HepG2 (cell line): ENCODE measurements at regions not wholly inside any gene's neighbourhood (a gene's known extent, or its start where the extent isn't known, plus 50 kb on each side); places are given as distances from the start of the nearest gene placed in this dataset.

ENCODE experiments used
- ATAC-seq: fragments of 200-7000 bp; cut with Tn5 transposase; 3 replicates; pipeline ENCODE4 v1.9.1; 2020; ENCODE audit warnings: mild to moderate bottlenecking, moderate library complexity
- BruUV-seq: library from RNA; stranded (reverse); fragments of 400-500 nt; replicated peaks from 2 replicates; lab custom pipeline; 2021; lab: Mats Ljungman, UMichigan
- CTCF ChIA-PET: fragments of 300-600 bp; formaldehyde crosslinking; extraction: SDS; loops from one replicate; lab custom pipeline; 2021; ENCODE audit warnings: low total read pairs, inconsistent platforms, low intra/inter-chr PET ratio; lab: Yijun Ruan, JAX
- POLR2A ChIA-PET: fragments of 350-600 bp; sonication (Branson Sonifier 250); formaldehyde crosslinking; loops from one replicate; lab custom pipeline; 2020; ENCODE audit warnings: antibody characterized with exemption, inconsistent platforms; lab: Yijun Ruan, JAX
- DNase-seq: peaks from one replicate; pipeline ENCODE4 v3.0.0-alpha.2; 2015; ENCODE audit warnings: low spot score
- FAIRE-seq: peaks from 3 replicates; lab custom pipeline; 2011; peaks lifted over from hg19 to GRCh38; lab: Jason Lieb, UNC
- H2AFZ ChIP-seq: one replicate; pipeline ENCODE4 v1.6.1; 2011; ENCODE audit warnings: low read length, inconsistent platforms
- H3K27ac ChIP-seq: fragments of 300-600 bp; 3 replicates; pipeline ENCODE4 v1.8.0; 2011; ENCODE audit warnings: mixed run types, mild to moderate bottlenecking, mixed read lengths, low read length, inconsistent platforms; ENCODE audit not compliant: insufficient read depth; ENCODE audit errors: extremely low read length
- H3K27me3 ChIP-seq, 2 experiments: fragments of 200-600 bp in 1 of 2; 2 replicates in 1 of 2; 3 replicates in 1 of 2; pipeline versions ENCODE4 v1.6.0 to v1.8.0; 2011; ENCODE audit warnings: low read length in 2 of 2, mild to moderate bottlenecking in 2 of 2, moderate library complexity in 2 of 2, inconsistent platforms in 1 of 2; ENCODE audit not compliant: insufficient read depth in 2 of 2, control insufficient read depth in 1 of 2
- H3K36me3 ChIP-seq, 2 experiments: fragments of 200-600 bp in 1 of 2; replicated peaks in 1 of 2; 2 replicates in 1 of 2; 3 replicates in 1 of 2; pipeline versions ENCODE4 v1.5.1 to v1.8.0; 2011; ENCODE audit warnings: low read length in 2 of 2, inconsistent platforms in 1 of 2; ENCODE audit not compliant: insufficient read depth in 2 of 2, control insufficient read depth in 1 of 2
- H3K4me1 ChIP-seq: 2 replicates; pipeline ENCODE4 v1.5.1; 2012; ENCODE audit warnings: low read length, inconsistent platforms; ENCODE audit not compliant: insufficient read depth
- H3K4me2 ChIP-seq: 2 replicates; pipeline ENCODE4 v1.6.0; 2011; ENCODE audit warnings: low read depth, low read length, inconsistent platforms
- H3K4me3 ChIP-seq, 3 experiments: fragments of 200-600 bp in 1 of 3; sonication (generic), shearing (Covaris generic) in 1 of 3; replicated peaks in 1 of 3; 2 replicates each; pipeline ENCODE4 v1.5.1; 2011 to 2016; ENCODE audit warnings: low read length in 3 of 3, inconsistent platforms in 2 of 3, low read depth in 2 of 3, mild to moderate bottlenecking in 2 of 3, control low read depth in 1 of 3, mixed read lengths in 1 of 3; ENCODE audit not compliant: insufficient read depth in 1 of 3
- H3K79me2 ChIP-seq: one replicate; pipeline ENCODE4 v1.6.1; 2011; ENCODE audit warnings: low read length, inconsistent platforms; ENCODE audit not compliant: insufficient read depth
- H3K9ac ChIP-seq: 2 replicates; pipeline ENCODE4 v1.6.0; 2011; ENCODE audit warnings: mild to moderate bottlenecking, low read depth, low read length, inconsistent platforms; ENCODE audit not compliant: insufficient read depth
- H3K9me3 ChIP-seq: 2 replicates; pipeline ENCODE4 v1.5.1; 2012; ENCODE audit warnings: mild to moderate bottlenecking, low read length
- H4K20me1 ChIP-seq: 2 replicates; pipeline ENCODE4 v1.6.0; 2011; ENCODE audit warnings: inconsistent platforms, mild to moderate bottlenecking, low read length, moderate library complexity; ENCODE audit not compliant: insufficient read depth
- ATF7 ChIP-seq, 2 experiments: fragments of 450-650 bp in 1 of 2; sonication (generic) in 1 of 2; formaldehyde crosslinking in 1 of 2; IDR thresholded peaks; 2 replicates each; pipeline versions ENCODE4 v1.4.0 to v1.6.1; 2016 to 2020; ENCODE audit warnings: antibody characterized with exemption in 1 of 2, mild to moderate bottlenecking in 1 of 2, missing genetic modification reagents in 1 of 2
- BCL6 ChIP-seq: IDR thresholded peaks from 2 replicates; pipeline ENCODE4 v1.6.1; 2016; ENCODE audit warnings: missing genetic modification reagents, missing compliant biosample characterization
- ETV5 ChIP-seq: IDR thresholded peaks from 2 replicates; pipeline ENCODE4 v1.6.1; 2018; ENCODE audit warnings: missing biosample characterization, missing genetic modification reagents, inconsistent platforms, borderline replicate concordance
- FOXA1 ChIP-seq, 2 experiments: fragments of 450-650 bp in 1 of 2; sonication (generic) in 1 of 2; formaldehyde crosslinking in 1 of 2; IDR thresholded peaks; 2 replicates each; pipeline versions ENCODE4 v1.4.0 to v1.6.1; 2016 to 2020; ENCODE audit warnings: missing genetic modification reagents in 1 of 2
- FOXJ3 ChIP-seq: sonication (generic); formaldehyde crosslinking; IDR thresholded peaks from 2 replicates; pipeline ENCODE4 v1.4.0; 2020; ENCODE audit warnings: missing genetic modification reagents, mild to moderate bottlenecking, borderline replicate concordance
- MYC ChIP-seq: sonication (generic); formaldehyde crosslinking; IDR thresholded peaks from 2 replicates; pipeline ENCODE4 v1.9.0; 2021; ENCODE audit warnings: missing genetic modification reagents, borderline replicate concordance
- PRDM4 ChIP-seq: sonication (generic); formaldehyde crosslinking; IDR thresholded peaks from 2 replicates; pipeline ENCODE4 v1.9.0; 2021; ENCODE audit warnings: missing genetic modification reagents, borderline replicate concordance
- REPIN1 ChIP-seq: sonication (generic); formaldehyde crosslinking; IDR thresholded peaks from 2 replicates; pipeline ENCODE4 v1.8.0; 2022; ENCODE audit warnings: missing genetic modification reagents, low read depth, mild to moderate bottlenecking, borderline replicate concordance
- STAT5B ChIP-seq: sonication (generic); formaldehyde crosslinking; IDR thresholded peaks from 2 replicates; pipeline ENCODE4 v1.4.0; 2020; ENCODE audit warnings: missing genetic modification reagents
- ZBTB10 ChIP-seq: sonication (generic); formaldehyde crosslinking; IDR thresholded peaks from 2 replicates; pipeline ENCODE4 v1.4.0; 2020; ENCODE audit warnings: missing genetic modification reagents, borderline replicate concordance
- ZFP41 ChIP-seq: sonication (generic); formaldehyde crosslinking; IDR thresholded peaks from 2 replicates; pipeline ENCODE4 v1.4.0; 2020; ENCODE audit warnings: mild to moderate bottlenecking, missing genetic modification reagents, borderline replicate concordance
- ZNF713 ChIP-seq: sonication (generic); formaldehyde crosslinking; IDR thresholded peaks from 2 replicates; pipeline ENCODE4 v1.4.0; 2020; ENCODE audit warnings: mild to moderate bottlenecking, missing genetic modification reagents
- ZSCAN22 ChIP-seq: sonication (generic); formaldehyde crosslinking; IDR thresholded peaks from 2 replicates; pipeline ENCODE4 v1.4.0; 2020; ENCODE audit warnings: mild to moderate bottlenecking, missing genetic modification reagents
- in situ Hi-C: cut with HindIII; loops from 2 replicates; pipeline ENCODE4 v1.10.0; 2017; ENCODE audit warnings: low pct_unique_long_range_greater_than_20kb; ENCODE audit not compliant: extremely low pct_ligation_motif_present
- intact Hi-C: fragments of 100-400 bp; cut with micrococcal nuclease; formaldehyde crosslinking; loops from one replicate; pipeline ENCODE4 v1.10.0; 2022; ENCODE audit not compliant: unreplicated experiment
- TF ChIP-seq, protein P1 (sequence below): sonication (generic); formaldehyde crosslinking; conservative IDR thresholded peaks from 2 replicates; pipeline ENCODE4 v1.4.0; 2020; ENCODE audit warnings: missing genetic modification reagents
- TF ChIP-seq, protein P2 (sequence below): sonication (generic); formaldehyde crosslinking; IDR thresholded peaks from 2 replicates; pipeline ENCODE4 v1.8.1; 2023; ENCODE audit warnings: mild to moderate bottlenecking, missing genetic modification reagents
- TF ChIP-seq, protein P3 (sequence below): sonication (generic); formaldehyde crosslinking; conservative IDR thresholded peaks from 2 replicates; pipeline ENCODE4 v1.8.1; 2023; ENCODE audit warnings: missing genetic modification reagents

DNA sequence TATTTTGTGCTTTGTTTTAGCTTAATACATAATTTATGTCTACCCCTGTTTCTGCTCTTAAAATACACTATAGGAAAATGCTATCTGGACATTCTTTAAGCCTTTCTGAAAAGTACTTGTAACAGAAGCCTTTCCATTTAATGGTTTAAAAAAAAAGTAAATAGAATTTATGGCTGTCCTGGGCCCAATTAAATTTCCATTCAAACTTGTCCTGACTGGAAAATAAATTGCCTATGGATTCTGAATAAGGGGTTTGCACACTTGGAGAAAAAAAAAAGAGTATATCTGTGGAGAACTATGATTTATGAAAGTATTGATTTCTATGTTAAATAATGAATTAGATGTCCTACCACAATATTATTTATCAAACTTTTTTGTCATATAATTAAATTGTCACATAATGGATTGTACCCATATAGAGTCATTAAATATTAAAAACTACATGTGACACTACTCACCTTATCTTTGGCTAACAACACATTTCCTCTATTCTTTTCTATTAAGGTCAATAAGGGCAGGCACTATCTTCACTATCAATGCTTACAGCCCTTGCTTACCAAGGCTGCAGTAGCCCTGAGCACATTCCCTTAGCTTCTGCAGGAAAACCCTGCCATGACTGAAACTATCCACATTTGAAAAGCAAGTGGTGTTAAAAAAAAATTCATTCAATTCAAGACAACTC is 396.1 kb upstream of the ROBO2 start:
- no peaks in the 10 kb centered on the region for H3K36me3 ChIP-seq
- no peak overlapping the region for H3K4me2 ChIP-seq
- DNase-seq (no peak), ATAC-seq (no peak), FAIRE-seq (no peak)
- H3K9me3 ChIP-seq = no peaks in the 10 kb centered on the region
- in situ Hi-C loops = no loop called here
- H3K4me1 ChIP-seq = no peaks in the 10 kb centered on the region
- H3K27ac ChIP-seq = no peak overlapping the region
- no peak overlapping the region for H3K9ac ChIP-seq
- ChIA-PET POLR2A (no interaction called here), CTCF (no interaction called here)
- no peaks in the 10 kb centered on the region for H4K20me1 ChIP-seq
- H3K27me3 ChIP-seq = no peaks in the 10 kb centered on the region
- H3K79me2 ChIP-seq = no peaks in the 10 kb centered on the region
- BruUV-seq = no TSS peak
- intact Hi-C loops = no loop called here
- H3K4me3 ChIP-seq = no peak overlapping the region
- no peak overlapping the region for H2AFZ ChIP-seq
- TF ChIP-seq PRDM4 (CRISPR knock-in tag) (no peak), ZSCAN22 (CRISPR knock-in tag) (no peak), ZBTB10 (CRISPR knock-in tag) (no peak), MYC (CRISPR knock-in tag) (no peak), FOXA1 (IDR thresholded peaks at IDR 0.05) (no peak), FOXA1 (CRISPR knock-in tag; IDR thresholded peaks at IDR 0.05) (no peak), ETV5 (CRISPR knock-in tag) (no peak), ZNF713 (CRISPR knock-in tag) (no peak), ZFP41 (CRISPR knock-in tag) (no peak), STAT5B (CRISPR knock-in tag) (no peak), FOXJ3 (CRISPR knock-in tag) (no peak), BCL6 (CRISPR knock-in tag) (no peak), REPIN1 (CRISPR knock-in tag) (no peak), ATF7 (IDR thresholded peaks at IDR 0.05) (no peak), ATF7 (CRISPR knock-in tag; IDR thresholded peaks at IDR 0.05) (no peak)
- TF ChIP-seq, protein P1, sequence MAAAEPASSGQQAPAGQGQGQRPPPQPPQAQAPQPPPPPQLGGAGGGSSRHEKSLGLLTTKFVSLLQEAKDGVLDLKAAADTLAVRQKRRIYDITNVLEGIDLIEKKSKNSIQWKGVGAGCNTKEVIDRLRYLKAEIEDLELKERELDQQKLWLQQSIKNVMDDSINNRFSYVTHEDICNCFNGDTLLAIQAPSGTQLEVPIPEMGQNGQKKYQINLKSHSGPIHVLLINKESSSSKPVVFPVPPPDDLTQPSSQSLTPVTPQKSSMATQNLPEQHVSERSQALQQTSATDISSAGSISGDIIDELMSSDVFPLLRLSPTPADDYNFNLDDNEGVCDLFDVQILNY (CRISPR knock-in tag) = no peak
- TF ChIP-seq, protein P2, sequence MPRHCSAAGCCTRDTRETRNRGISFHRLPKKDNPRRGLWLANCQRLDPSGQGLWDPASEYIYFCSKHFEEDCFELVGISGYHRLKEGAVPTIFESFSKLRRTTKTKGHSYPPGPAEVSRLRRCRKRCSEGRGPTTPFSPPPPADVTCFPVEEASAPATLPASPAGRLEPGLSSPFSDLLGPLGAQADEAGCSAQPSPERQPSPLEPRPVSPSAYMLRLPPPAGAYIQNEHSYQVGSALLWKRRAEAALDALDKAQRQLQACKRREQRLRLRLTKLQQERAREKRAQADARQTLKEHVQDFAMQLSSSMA (CRISPR knock-in tag) = no peak
- TF ChIP-seq, protein P3, sequence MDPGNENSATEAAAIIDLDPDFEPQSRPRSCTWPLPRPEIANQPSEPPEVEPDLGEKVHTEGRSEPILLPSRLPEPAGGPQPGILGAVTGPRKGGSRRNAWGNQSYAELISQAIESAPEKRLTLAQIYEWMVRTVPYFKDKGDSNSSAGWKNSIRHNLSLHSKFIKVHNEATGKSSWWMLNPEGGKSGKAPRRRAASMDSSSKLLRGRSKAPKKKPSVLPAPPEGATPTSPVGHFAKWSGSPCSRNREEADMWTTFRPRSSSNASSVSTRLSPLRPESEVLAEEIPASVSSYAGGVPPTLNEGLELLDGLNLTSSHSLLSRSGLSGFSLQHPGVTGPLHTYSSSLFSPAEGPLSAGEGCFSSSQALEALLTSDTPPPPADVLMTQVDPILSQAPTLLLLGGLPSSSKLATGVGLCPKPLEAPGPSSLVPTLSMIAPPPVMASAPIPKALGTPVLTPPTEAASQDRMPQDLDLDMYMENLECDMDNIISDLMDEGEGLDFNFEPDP (CRISPR knock-in tag) = no peak
